ENCODE measurements at regions not wholly inside any gene's neighbourhood (a gene's known extent, or its start where the extent isn't known, plus 50 kb on each side); places are given as distances from the start of the nearest gene placed in this dataset.

GRCh38 chr17:72455562-72455961, 334.7 kb downstream of the SOX9 start:
- DNase-seq (ENCODE audit: low spot score) (no peak), ATAC-seq (peak; percentile 77)
- TF ChIP-seq AFF4 (CRISPR knock-in tag; IDR thresholded peaks at IDR 0.05; ENCODE audit: borderline replicate concordance) (no peak), IRF1 (CRISPR knock-in tag; IDR thresholded peaks at IDR 0.05) (no peak), ZNF121 (CRISPR knock-in tag; IDR thresholded peaks at IDR 0.05) (no peak), ZNF263 (CRISPR knock-in tag; IDR thresholded peaks at IDR 0.05; ENCODE audit: low read depth) (no peak), STAT6 (CRISPR knock-in tag; conservative IDR thresholded peaks at IDR 0.05; ENCODE audit: low read depth) (no peak), ERG (CRISPR knock-in tag; IDR thresholded peaks at IDR 0.05) (no peak), RORB (CRISPR knock-in tag; IDR thresholded peaks at IDR 0.05) (no peak), CTCF (IDR thresholded peaks at IDR 0.05) (no peak), E2F5 (CRISPR knock-in tag; IDR thresholded peaks at IDR 0.05) (no peak), USF2 (CRISPR knock-in tag; IDR thresholded peaks at IDR 0.05) (no peak), ATF1 (CRISPR knock-in tag; IDR thresholded peaks at IDR 0.05) (no peak), NR3C1 (CRISPR knock-in tag; conservative IDR thresholded peaks at IDR 0.05; ENCODE audit: low read depth) (no peak), E2F4 (CRISPR knock-in tag; IDR thresholded peaks at IDR 0.05; ENCODE audit: borderline replicate concordance, low read depth) (no peak), ZNF281 (CRISPR knock-in tag; IDR thresholded peaks at IDR 0.05) (no peak), SMAD4 (CRISPR knock-in tag; IDR thresholded peaks at IDR 0.05) (no peak), ZNF671 (CRISPR knock-in tag; IDR thresholded peaks at IDR 0.05) (no peak), TEAD1 (CRISPR knock-in tag; IDR thresholded peaks at IDR 0.05) (no peak), USF1 (CRISPR knock-in tag; IDR thresholded peaks at IDR 0.05) (no peak), ZSCAN18 (CRISPR knock-in tag; IDR thresholded peaks at IDR 0.05) (no peak)
- Mint-ChIP-seq H3K27ac (no peak overlapping the region), H3K27me3 (ENCODE audit: low read depth) (no peaks in the 10 kb centered on the region; the same call in 1 of the 2 replicates), H3K4me1 (peaks cover 14% of the 10 kb centered on the region; the same call in 1 of the 2 replicates), H3K4me3 (no peak overlapping the region), H3K36me3 (no peaks in the 10 kb centered on the region), H3K9me3 (peaks cover 6% of the 10 kb centered on the region)
- ChIA-PET CTCF (interaction anchor here (0.6 kb wide), 1 partner anchor 1903 kb away, joined by 3 read pairs; no protein-coding TSS in a partner anchor), POLR2A (no interaction called here)

Data from WTC11 (cell line).